HUDEP-2 (cell line): ENCODE measurements at regions not wholly inside any gene's neighbourhood (a gene's known extent, or its start where the extent isn't known, plus 50 kb on each side); places are given as distances from the start of the nearest gene placed in this dataset.

Source experiments
- DNase-seq, 76 experiments: peaks; one replicate each; lab custom pipeline; 2025; ENCODE audit not compliant: unreplicated experiment in 76 of 76; lab: John Stamatoyannopoulos, UW

- no peak for DNase-seq
Measured at GRCh38 chr18:78378983-78379382, 600.6 kb upstream of the SALL3 start.

GRCh38 chr18:78390348-78390951, 589.2 kb upstream of the SALL3 start:
- DNase-seq: no peak

GRCh38 chr18:78390952-78391348, 588.7 kb upstream of the SALL3 start:
- DNase-seq: no peak

GRCh38 chr18:78393086-78393862, 586.3 kb upstream of the SALL3 start:
- DNase-seq: no peak

GRCh38 chr18:78396077-78396476, 583.5 kb upstream of the SALL3 start:
- no peak for DNase-seq

- DNase-seq: no peak
Measured at GRCh38 chr18:78396756-78397155, 582.9 kb upstream of the SALL3 start.

- no peak for DNase-seq
Measured at GRCh38 chr18:78399992-78400503, 579.6 kb upstream of the SALL3 start.

- DNase-seq: no peak
Measured at GRCh38 chr18:78402440-78402839, 577.2 kb upstream of the SALL3 start.

- DNase-seq: no peak
Measured at GRCh38 chr18:78402966-78403365, 576.7 kb upstream of the SALL3 start.

- no peak for DNase-seq
Measured at GRCh38 chr18:78403371-78403770, 576.2 kb upstream of the SALL3 start.

- DNase-seq: no peak
Measured at GRCh38 chr18:78405763-78406162, 573.9 kb upstream of the SALL3 start.

GRCh38 chr18:78406743-78407465, 572.7 kb upstream of the SALL3 start:
- DNase-seq: no peak

GRCh38 chr18:78407466-78407844, 572.2 kb upstream of the SALL3 start:
- no peak for DNase-seq

GRCh38 chr18:78408623-78409022, 571.0 kb upstream of the SALL3 start:
- no peak for DNase-seq

- DNase-seq: no peak
Measured at GRCh38 chr18:78410094-78410786, 569.4 kb upstream of the SALL3 start.

GRCh38 chr18:78411539-78411938, 568.1 kb upstream of the SALL3 start:
- DNase-seq: no peak

- DNase-seq: no peak
Measured at GRCh38 chr18:78414302-78414701, 565.3 kb upstream of the SALL3 start.

- DNase-seq: no peak
Measured at GRCh38 chr18:78416853-78417252, 562.8 kb upstream of the SALL3 start.

- DNase-seq: no peak
Measured at GRCh38 chr18:78418379-78418778, 561.2 kb upstream of the SALL3 start.

GRCh38 chr18:78419171-78419570, 560.4 kb upstream of the SALL3 start:
- no peak for DNase-seq

GRCh38 chr18:78420116-78420515, 559.5 kb upstream of the SALL3 start:
- no peak for DNase-seq
